ENCODE measurements at regions not wholly inside any gene's neighbourhood (a gene's known extent, or its start where the extent isn't known, plus 50 kb on each side); places are given as distances from the start of the nearest gene placed in this dataset.
A peak's percentile ranks its signal among the peaks of the same experiment; 100 is the strongest.

DNA sequence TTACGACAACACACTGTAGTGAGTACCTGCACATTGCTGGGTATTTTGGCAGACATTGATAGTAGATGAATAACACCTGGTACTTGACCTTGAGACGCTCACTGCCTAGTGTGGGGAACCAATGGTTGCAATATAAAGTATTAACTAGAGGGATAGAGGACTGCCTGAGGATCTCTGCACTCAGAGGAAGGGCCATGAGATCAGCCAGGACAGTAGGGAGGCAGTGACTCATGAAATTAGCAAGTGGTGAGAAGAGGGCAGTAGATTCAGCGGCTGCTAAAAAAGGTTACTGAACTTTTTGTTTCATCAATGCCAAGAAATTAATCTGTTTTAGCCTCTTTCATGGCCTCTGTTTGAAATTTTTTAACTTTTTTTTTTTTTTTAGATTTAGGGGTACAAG, 250.8 kb upstream of the TCF4 start:
- CTCF ChIA-PET, result no interaction called here
- TF ChIP-seq, protein P1, sequence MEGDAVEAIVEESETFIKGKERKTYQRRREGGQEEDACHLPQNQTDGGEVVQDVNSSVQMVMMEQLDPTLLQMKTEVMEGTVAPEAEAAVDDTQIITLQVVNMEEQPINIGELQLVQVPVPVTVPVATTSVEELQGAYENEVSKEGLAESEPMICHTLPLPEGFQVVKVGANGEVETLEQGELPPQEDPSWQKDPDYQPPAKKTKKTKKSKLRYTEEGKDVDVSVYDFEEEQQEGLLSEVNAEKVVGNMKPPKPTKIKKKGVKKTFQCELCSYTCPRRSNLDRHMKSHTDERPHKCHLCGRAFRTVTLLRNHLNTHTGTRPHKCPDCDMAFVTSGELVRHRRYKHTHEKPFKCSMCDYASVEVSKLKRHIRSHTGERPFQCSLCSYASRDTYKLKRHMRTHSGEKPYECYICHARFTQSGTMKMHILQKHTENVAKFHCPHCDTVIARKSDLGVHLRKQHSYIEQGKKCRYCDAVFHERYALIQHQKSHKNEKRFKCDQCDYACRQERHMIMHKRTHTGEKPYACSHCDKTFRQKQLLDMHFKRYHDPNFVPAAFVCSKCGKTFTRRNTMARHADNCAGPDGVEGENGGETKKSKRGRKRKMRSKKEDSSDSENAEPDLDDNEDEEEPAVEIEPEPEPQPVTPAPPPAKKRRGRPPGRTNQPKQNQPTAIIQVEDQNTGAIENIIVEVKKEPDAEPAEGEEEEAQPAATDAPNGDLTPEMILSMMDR (IDR thresholded peaks at IDR 0.05; ENCODE audit: insufficient read depth, low read depth, low read length), result no peak
- H3K27me3 ChIP-seq (ENCODE audit: control insufficient read depth, insufficient read depth, low read length), result no peaks in the 10 kb centered on the region
- no peak for DNase-seq (ENCODE audit: low read depth)
- H3K4me3 ChIP-seq (ENCODE audit: low read depth, low read length), result no peak overlapping the region
- POLR2A ChIA-PET, result no interaction called here
- no peaks in the 10 kb centered on the region for H3K36me3 ChIP-seq (ENCODE audit: control insufficient read depth, insufficient read depth, low read length)

DNA sequence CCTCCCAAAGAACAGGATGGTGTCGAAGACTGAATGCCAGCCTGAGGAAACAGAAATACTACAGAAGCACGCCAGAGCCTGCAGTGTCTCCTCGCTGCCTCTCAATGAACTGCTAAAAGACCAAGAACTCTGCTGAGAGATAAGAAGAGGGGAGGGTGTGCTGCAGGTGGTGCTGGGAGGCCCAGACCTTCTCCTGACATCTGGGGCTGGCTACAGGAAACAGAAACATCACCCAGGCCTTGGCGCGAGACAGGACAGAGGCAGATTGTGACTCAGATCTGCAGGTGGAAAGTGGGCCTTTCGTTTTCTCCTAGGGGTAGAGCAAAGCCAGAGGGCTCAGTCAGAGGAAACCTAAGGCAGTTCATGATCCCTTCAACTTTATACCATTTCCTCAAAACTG, 250.3 kb upstream of the TCF4 start:
- no peak for DNase-seq (ENCODE audit: low read depth)
- ChIA-PET CTCF (no interaction called here), POLR2A (no interaction called here)
- H3K36me3 ChIP-seq (ENCODE audit: control insufficient read depth, insufficient read depth, low read length), result no peaks in the 10 kb centered on the region
- H3K4me3 ChIP-seq (ENCODE audit: low read depth, low read length), result no peak overlapping the region
- no peaks in the 10 kb centered on the region for H3K27me3 ChIP-seq (ENCODE audit: control insufficient read depth, insufficient read depth, low read length)
- TF ChIP-seq, protein P1 (IDR thresholded peaks at IDR 0.05; ENCODE audit: insufficient read depth, low read depth, low read length), result no peak

DNA sequence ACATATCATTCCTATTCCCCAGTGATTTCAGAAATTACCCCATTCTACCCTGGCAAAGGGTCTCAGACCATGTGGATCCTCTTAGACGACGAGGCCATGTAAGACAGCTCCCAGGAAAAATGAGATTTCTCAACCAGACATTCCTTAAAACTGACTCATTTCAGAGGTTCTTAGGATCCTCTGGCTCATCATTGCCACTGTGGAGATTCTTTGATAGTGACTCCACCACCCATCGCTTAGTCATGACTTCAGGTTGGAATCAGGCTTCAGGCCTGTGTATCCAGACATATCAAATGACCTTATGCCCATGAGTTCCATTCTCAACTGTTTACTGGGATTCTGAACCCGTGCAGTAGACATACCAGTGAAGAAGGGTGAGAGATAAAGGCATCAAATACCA, 245.6 kb upstream of the TCF4 start:
- POLR2A ChIA-PET, result no interaction called here
- Histone ChIP-seq H3K36me3 (ENCODE audit: control insufficient read depth, insufficient read depth, low read length) (no peaks in the 10 kb centered on the region), H3K4me3 (ENCODE audit: low read depth, low read length) (no peak overlapping the region), H3K27me3 (ENCODE audit: control insufficient read depth, insufficient read depth, low read length) (no peaks in the 10 kb centered on the region)
- DNase-seq (ENCODE audit: low read depth), result peak; percentile 96
- TF ChIP-seq, protein P1 (IDR thresholded peaks at IDR 0.05; ENCODE audit: insufficient read depth, low read depth, low read length), result no peak
- CTCF ChIA-PET, result interaction anchor here (0.6 to 1.4 kb wide), 5 partner anchors 9 to 599 kb away, joined by 3 to 4 read pairs (median 3); no protein-coding TSS in a partner anchor

DNA sequence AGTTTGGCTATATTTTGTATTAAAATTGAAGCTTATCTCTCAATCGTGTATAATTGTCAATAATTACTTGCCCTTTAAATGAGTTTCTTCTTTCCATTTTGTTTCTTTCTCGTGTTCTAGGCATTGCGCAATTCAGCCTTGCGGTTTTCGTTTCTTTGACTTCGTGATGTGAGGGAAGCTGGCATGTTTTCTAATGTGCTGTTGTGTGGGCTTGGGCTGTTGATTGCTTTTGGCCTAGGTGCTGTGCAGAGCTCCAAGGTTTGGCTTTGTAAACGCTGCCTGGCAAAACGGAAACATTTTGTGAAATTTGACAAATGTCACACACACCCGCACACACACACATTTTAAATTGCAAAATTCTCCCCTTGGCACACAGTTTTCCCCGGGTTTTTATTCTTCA, 242.6 kb upstream of the TCF4 start:
- Histone ChIP-seq H3K27me3 (ENCODE audit: control insufficient read depth, insufficient read depth, low read length) (no peaks in the 10 kb centered on the region), H3K4me3 (ENCODE audit: low read depth, low read length) (no peak overlapping the region), H3K36me3 (ENCODE audit: control insufficient read depth, insufficient read depth, low read length) (no peaks in the 10 kb centered on the region)
- CTCF ChIA-PET, result interaction anchor here (1.0 kb wide), 1 partner anchor 9 kb away, joined by 3 read pairs; no protein-coding TSS in a partner anchor
- no peak for DNase-seq (ENCODE audit: low read depth)
- TF ChIP-seq, protein P1 (IDR thresholded peaks at IDR 0.05; ENCODE audit: insufficient read depth, low read depth, low read length), result no peak
- POLR2A ChIA-PET, result no interaction called here

DNA sequence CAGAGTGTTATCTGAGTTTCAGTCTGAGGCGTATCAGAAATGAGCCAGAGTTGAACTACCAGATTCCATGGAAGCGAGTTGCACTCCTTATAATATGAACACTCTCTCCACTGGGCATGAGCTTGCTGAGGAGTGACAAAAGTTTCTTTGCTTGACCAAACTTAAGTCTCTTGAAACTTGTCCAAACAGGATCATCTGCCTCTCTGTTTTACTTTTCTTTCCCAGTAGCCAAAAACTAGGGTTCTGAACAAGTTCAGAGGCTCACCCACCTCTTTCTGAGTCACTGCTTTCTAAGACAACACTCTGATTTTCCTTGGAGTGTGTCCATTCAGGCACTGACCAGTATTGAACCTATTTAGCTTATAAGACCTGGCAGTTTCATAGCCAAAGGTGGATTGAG, 233.2 kb upstream of the TCF4 start:
- H3K36me3 ChIP-seq (ENCODE audit: control insufficient read depth, insufficient read depth, low read length), result no peaks in the 10 kb centered on the region
- no peak overlapping the region for H3K4me3 ChIP-seq (ENCODE audit: low read depth, low read length)
- H3K27me3 ChIP-seq (ENCODE audit: control insufficient read depth, insufficient read depth, low read length), result no peaks in the 10 kb centered on the region
- ChIA-PET POLR2A (no interaction called here), CTCF (interaction anchor here (1.0 to 1.5 kb wide), 2 partner anchors 10 to 15 kb away, joined by 3 read pairs; no protein-coding TSS in a partner anchor)
- DNase-seq (ENCODE audit: low read depth), result no peak
- TF ChIP-seq, protein P1 (IDR thresholded peaks at IDR 0.05; ENCODE audit: insufficient read depth, low read depth, low read length), result no peak
